ENCODE measurements at regions not wholly inside any gene's neighbourhood (a gene's known extent, or its start where the extent isn't known, plus 50 kb on each side); places are given as distances from the start of the nearest gene placed in this dataset.

DNA sequence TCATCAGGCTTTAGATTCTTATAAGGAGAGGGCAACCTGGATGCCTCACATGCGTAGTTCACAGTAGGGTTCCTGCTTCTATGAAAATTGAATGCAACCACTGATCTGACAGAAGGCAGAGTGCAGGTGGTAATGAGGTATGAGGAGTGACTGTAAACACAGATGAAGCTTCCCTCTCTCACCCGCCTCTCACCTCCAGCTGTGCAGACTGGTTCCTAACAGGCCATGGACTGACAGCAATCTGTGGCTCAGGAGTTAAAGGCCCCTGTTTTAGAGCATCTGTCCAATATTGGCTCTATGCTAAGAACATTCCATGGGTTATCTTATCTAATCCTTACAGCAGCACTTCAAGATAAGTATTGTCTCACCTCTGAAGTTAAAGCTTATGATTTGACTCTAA lies 213.5 kb upstream of the NRP1 start:
- H3K4me3 ChIP-seq (ENCODE audit: low read depth, low read length): no peak overlapping the region
- no peak for TF ChIP-seq CTCF (IDR thresholded peaks at IDR 0.05; ENCODE audit: insufficient read depth, low read depth, low read length, missing control alignments)
- DNase-seq (ENCODE audit: low read depth): no peak

- TF ChIP-seq CTCF (IDR thresholded peaks at IDR 0.05; ENCODE audit: insufficient read depth, low read depth, low read length, missing control alignments): no peak
- DNase-seq (ENCODE audit: low read depth): no peak
- no peak overlapping the region for H3K4me3 ChIP-seq (ENCODE audit: low read depth, low read length)
Observed at GRCh38 chr10:33546031-33546430, 211.6 kb upstream of the NRP1 start.

GRCh38 chr10:33542752-33543505 lies 208.5 kb upstream of the NRP1 start:
- DNase-seq (ENCODE audit: low read depth): no peak
- H3K4me3 ChIP-seq (ENCODE audit: low read depth, low read length): no peak overlapping the region
- no peak for TF ChIP-seq CTCF (IDR thresholded peaks at IDR 0.05; ENCODE audit: insufficient read depth, low read depth, low read length, missing control alignments)

GRCh38 chr10:33539116-33539515 lies 204.6 kb upstream of the NRP1 start:
- no peak for TF ChIP-seq CTCF (IDR thresholded peaks at IDR 0.05; ENCODE audit: insufficient read depth, low read depth, low read length, missing control alignments)
- no peak for DNase-seq (ENCODE audit: low read depth)
- H3K4me3 ChIP-seq (ENCODE audit: low read depth, low read length): no peak overlapping the region

DNA sequence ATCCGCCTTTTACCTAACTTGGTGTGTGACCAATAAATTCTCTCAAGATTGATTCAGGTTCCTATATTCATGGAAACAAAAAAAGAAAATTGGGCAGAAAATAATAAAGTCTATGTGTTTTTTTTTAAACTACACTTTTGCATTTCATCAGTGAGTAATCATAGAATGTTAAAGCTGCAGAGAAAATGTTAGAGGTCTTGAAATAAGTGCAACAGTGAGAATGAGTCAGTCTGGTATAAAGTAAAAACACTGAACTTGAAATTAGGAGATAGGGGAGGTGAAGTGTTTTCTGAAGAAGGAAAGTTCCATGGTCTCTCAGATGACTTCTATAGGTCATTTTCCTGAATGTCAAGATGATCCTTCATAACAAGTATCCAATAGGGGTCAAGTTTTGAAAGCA lies 202.6 kb upstream of the NRP1 start:
- no peak for DNase-seq (ENCODE audit: low read depth)
- TF ChIP-seq CTCF (IDR thresholded peaks at IDR 0.05; ENCODE audit: insufficient read depth, low read depth, low read length, missing control alignments): no peak
- no peak overlapping the region for H3K4me3 ChIP-seq (ENCODE audit: low read depth, low read length)

DNA sequence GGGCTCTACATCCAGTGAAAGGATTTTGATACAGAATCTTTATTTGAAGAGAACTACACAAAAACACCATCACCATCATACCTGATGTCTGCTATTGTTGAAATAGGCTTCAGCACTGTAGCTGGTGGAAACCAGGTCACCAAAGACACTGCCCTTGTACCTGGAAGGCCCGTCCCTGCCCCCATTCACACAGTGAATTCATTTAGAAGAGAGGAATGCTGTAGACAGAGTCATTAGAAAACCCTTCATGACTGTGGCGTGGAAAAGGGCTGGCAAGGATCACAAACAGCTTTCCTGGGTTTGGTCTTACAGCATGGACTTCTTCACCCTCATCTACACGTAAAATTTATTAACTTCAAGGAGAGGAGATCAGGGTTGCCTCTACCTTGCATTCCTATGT lies 202.0 kb upstream of the NRP1 start:
- no peak for DNase-seq (ENCODE audit: low read depth)
- H3K4me3 ChIP-seq (ENCODE audit: low read depth, low read length): no peak overlapping the region
- no peak for TF ChIP-seq CTCF (IDR thresholded peaks at IDR 0.05; ENCODE audit: insufficient read depth, low read depth, low read length, missing control alignments)

DNA sequence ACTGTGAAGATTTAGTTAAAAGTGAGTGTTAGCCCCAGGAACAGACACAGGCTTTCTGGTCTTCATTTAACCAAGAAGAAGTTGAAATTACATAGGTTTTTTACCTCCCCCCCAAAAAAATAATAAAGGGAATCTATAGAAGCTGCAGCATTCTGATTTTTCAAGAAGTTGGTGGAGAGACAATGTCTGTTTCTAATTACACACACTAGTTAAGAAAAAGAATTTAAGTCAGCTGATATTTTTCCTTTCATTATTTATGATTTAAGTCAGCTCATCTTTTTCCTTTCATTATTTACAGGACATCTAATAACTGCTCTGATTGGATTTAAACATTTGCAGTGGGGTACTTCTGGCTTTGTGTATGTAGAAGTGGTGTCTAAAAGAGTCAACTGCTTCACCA lies 201.4 kb upstream of the NRP1 start:
- H3K4me3 ChIP-seq (ENCODE audit: low read depth, low read length): no peak overlapping the region
- DNase-seq (ENCODE audit: low read depth): no peak
- no peak for TF ChIP-seq CTCF (IDR thresholded peaks at IDR 0.05; ENCODE audit: insufficient read depth, low read depth, low read length, missing control alignments)
